ENCODE measurements at regions not wholly inside any gene's neighbourhood (a gene's known extent, or its start where the extent isn't known, plus 50 kb on each side); places are given as distances from the start of the nearest gene placed in this dataset.
A peak's percentile ranks its signal among the peaks of the same experiment; 100 is the strongest.

GRCh38 chr12:5213336-5213735, 169.7 kb downstream of the KCNA5 start:
- DNase-seq (ENCODE audit: low spot score in 2 of 2), result no peak
- Mint-ChIP-seq H3K27me3 (peaks cover 4% of the 10 kb centered on the region), H3K36me3 (no peaks in the 10 kb centered on the region), H3K4me1 (no peaks in the 10 kb centered on the region), H3K27ac (no peak overlapping the region), H3K4me3 (no peak overlapping the region), H3K9me3 (no peaks in the 10 kb centered on the region)
- no peak for ATAC-seq (ENCODE audit: low read depth)

DNA sequence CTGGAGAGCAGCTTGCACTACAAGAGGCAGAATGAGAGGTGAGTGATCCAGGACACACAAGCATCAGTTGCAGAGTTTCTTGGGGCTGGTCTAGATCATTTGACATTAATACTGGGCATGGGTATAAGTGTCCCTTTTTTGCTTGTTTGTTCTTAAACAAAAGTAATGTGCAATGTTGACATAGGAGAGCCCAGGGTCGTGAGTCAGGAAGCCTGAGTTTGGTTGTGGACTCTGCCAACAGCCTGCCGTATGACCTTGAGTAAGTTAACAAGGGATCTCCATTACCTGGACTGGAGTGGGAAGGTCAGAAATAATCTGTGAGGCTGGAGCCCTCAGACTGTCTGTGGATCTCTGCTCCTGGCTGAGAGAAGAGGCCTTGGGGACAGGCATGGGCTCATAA, 170.3 kb downstream of the KCNA5 start:
- no peaks in the 10 kb centered on the region for H3K36me3 Mint-ChIP-seq
- H3K4me1 Mint-ChIP-seq, result no peaks in the 10 kb centered on the region
- ATAC-seq (ENCODE audit: low read depth), result no peak
- no peak overlapping the region for H3K27ac Mint-ChIP-seq
- no peak overlapping the region for H3K4me3 Mint-ChIP-seq
- no peak for DNase-seq (ENCODE audit: low spot score in 2 of 2)
- H3K9me3 Mint-ChIP-seq, result no peaks in the 10 kb centered on the region
- peaks cover 1% of the 10 kb centered on the region for H3K27me3 Mint-ChIP-seq

DNA sequence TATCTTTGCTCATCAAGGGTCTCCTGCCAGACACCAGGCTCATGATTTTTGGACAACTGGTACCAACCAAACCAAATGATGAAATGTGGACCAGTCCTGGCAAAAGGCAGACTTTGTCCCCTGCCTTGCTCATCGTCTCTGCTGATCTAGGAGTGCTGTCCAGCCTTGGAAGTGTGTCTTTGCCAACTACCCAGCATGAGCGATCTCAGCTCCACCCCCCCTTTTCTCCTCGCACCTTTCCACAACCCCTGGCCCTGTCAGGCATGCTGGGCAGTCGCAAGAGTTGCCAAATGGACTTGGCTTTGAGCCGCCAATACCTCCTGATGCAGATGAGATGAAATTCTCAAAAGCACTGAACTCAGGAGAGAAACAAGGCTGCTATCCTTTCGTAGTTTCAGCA, 174.3 kb downstream of the KCNA5 start:
- H3K27me3 Mint-ChIP-seq, result peaks cover 7% of the 10 kb centered on the region
- DNase-seq (ENCODE audit: low spot score in 2 of 2) (no peak), ATAC-seq (ENCODE audit: low read depth) (no peak)
- no peaks in the 10 kb centered on the region for H3K9me3 Mint-ChIP-seq
- no peaks in the 10 kb centered on the region for H3K4me1 Mint-ChIP-seq
- H3K27ac Mint-ChIP-seq, result no peak overlapping the region
- no peak overlapping the region for H3K4me3 Mint-ChIP-seq
- no peaks in the 10 kb centered on the region for H3K36me3 Mint-ChIP-seq

DNA sequence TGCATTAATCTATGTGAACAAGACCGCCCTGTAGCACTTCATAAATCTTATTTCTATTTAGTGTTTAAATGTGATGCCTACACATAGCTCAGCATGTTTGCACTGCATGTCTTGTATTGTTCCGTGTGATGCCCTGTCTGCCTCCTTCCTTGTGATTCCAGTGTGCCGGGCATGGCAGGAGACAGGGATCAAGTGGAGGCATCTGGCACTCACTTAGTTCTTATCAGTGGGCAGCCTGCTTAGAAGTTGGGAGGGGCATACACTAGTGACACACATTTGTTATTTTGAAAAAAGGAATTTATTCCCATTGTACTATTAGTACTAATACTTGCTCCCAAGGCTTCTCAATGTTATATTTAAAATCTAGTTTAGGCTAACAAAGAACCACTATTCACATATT, 176.4 kb downstream of the KCNA5 start:
- Mint-ChIP-seq H3K4me1 (no peaks in the 10 kb centered on the region), H3K27ac (no peak overlapping the region), H3K4me3 (no peak overlapping the region), H3K9me3 (no peaks in the 10 kb centered on the region), H3K36me3 (no peaks in the 10 kb centered on the region), H3K27me3 (peaks cover 7% of the 10 kb centered on the region)
- DNase-seq (ENCODE audit: low spot score in 2 of 2), result no peak
- ATAC-seq (ENCODE audit: low read depth), result no peak

GRCh38 chr12:5220835-5221234, 177.2 kb downstream of the KCNA5 start:
- Mint-ChIP-seq H3K9me3 (peaks cover 1% of the 10 kb centered on the region), H3K27ac (peak overlapping the region; percentile 8), H3K27me3 (peaks cover 9% of the 10 kb centered on the region), H3K4me3 (no peak overlapping the region), H3K4me1 (no peaks in the 10 kb centered on the region), H3K36me3 (no peaks in the 10 kb centered on the region)
- no peak for ATAC-seq (ENCODE audit: low read depth)
- DNase-seq (ENCODE audit: low spot score in 2 of 2), result no peak

DNA sequence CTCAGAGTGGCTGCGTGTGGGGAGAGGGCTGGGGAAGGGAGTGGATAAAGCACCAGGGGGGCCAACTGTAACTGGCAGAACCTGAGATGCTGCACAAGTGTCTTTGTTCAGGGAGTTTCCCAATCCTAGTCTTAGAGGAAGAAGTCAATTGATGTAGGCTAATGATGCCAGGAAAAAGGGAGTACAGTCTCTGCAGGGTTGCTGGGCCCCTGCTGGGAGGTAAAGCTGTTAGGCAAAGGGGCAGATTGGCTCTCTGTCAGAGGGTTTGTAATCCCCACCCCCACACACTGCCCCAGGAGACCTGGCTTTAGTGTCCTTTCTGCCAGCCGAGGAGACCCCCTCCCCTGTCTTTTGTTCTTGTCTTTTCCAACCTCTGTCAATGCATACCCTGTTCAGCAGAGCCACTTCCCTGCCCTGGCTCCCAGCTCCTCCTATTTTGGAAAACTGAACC, 178.4 kb downstream of the KCNA5 start:
- ATAC-seq (ENCODE audit: low read depth) (no peak), DNase-seq (ENCODE audit: low spot score in 2 of 2) (no peak)
- no peaks in the 10 kb centered on the region for H3K4me1 Mint-ChIP-seq
- no peak overlapping the region for H3K27ac Mint-ChIP-seq
- H3K4me3 Mint-ChIP-seq, result no peak overlapping the region
- no peaks in the 10 kb centered on the region for H3K36me3 Mint-ChIP-seq
- peaks cover 1% of the 10 kb centered on the region for H3K9me3 Mint-ChIP-seq
- peaks cover 9% of the 10 kb centered on the region for H3K27me3 Mint-ChIP-seq

DNA sequence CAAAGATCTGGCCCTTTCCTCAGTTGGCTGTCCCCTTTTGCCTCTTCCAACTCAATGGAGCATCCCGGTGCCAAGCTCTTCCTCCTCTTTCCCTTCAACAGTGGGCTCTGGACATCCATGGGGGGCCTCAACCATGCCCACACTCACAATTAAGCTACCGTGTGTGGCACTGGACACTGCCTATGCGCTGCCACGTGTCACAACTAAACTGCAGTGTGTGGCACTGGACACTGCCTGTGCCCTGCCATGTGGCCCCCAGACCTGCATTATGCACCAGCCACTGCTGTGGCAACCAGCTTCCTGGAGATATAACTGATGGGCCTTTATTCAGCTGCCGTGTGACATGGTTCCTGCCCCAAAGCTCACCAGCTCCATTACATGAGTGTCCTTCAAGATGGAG, 179.1 kb downstream of the KCNA5 start:
- Mint-ChIP-seq H3K27ac (no peak overlapping the region), H3K9me3 (peaks cover 1% of the 10 kb centered on the region), H3K36me3 (no peaks in the 10 kb centered on the region), H3K4me1 (no peaks in the 10 kb centered on the region), H3K27me3 (peaks cover 9% of the 10 kb centered on the region), H3K4me3 (no peak overlapping the region)
- DNase-seq (ENCODE audit: low spot score in 2 of 2) (no peak), ATAC-seq (ENCODE audit: low read depth) (no peak)

- Mint-ChIP-seq H3K4me1 (no peaks in the 10 kb centered on the region), H3K27ac (no peak overlapping the region), H3K9me3 (peaks cover 1% of the 10 kb centered on the region), H3K4me3 (no peak overlapping the region), H3K36me3 (no peaks in the 10 kb centered on the region), H3K27me3 (peaks cover 9% of the 10 kb centered on the region)
- ATAC-seq (ENCODE audit: low read depth) (no peak), DNase-seq (ENCODE audit: low spot score in 2 of 2) (no peak)
These were observed 180.2 kb downstream of the KCNA5 start for GRCh38 chr12:5223881-5224280.

DNA sequence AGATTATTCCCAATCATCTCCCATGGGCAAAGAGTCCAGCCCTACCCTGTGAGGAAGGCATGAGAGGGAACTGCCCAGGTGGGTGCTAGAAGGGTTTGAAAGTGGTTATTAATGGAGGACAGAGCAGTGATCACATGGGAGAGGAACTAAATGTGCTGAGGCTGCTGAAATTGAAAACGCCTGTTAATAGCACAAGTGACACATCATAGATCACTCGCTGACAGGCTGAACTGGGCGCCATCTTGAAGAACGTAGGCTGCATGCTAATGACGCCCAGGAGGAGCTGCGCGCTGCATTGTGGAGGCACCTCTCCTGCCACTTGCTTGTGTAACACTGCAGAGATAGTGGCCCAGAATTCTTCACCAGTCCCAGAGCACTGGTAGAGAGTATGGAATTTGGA, 182.9 kb downstream of the KCNA5 start:
- DNase-seq (ENCODE audit: low spot score in 2 of 2) (no peak), ATAC-seq (ENCODE audit: low read depth) (no peak)
- Mint-ChIP-seq H3K4me3 (no peak overlapping the region), H3K36me3 (no peaks in the 10 kb centered on the region), H3K27me3 (peaks cover 2% of the 10 kb centered on the region), H3K4me1 (no peaks in the 10 kb centered on the region), H3K9me3 (peaks cover 1% of the 10 kb centered on the region), H3K27ac (no peak overlapping the region)

DNA sequence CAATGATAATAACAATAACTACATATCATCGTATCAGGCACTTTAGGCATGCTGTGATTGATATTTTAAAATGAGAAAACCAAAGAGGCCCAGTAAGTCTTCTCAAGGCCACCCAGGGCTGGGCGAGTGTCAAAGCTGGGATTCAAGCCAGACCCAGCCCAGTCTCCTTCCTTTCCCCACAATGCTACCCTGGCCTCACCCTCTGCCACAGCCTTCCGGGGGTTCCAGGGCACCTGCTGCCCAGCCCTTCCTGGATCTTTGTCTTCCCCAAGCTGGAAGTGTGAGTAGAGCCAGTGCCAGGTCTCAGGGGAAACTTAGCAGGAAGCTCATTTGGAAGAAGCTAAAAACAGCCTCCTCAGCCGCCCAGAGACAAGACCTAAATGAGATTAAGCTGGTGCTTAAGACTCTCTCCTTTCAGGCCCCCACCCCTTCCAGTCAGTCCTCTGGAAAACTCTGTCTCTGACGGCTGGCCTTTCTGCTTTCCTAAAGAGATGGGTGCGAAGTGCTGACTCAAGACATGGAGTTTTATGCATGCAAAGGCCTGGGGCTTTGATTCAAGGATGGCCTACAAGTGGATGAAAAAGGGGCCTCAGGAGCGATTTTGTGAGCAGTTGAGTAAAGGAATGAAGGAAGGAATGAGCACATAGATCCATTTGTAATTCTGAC, 184.2 kb downstream of the KCNA5 start:
- no peaks in the 10 kb centered on the region for H3K4me1 Mint-ChIP-seq
- DNase-seq (ENCODE audit: low spot score in 2 of 2) (no peak), ATAC-seq (ENCODE audit: low read depth) (no peak)
- H3K9me3 Mint-ChIP-seq, result peaks cover 1% of the 10 kb centered on the region
- no peaks in the 10 kb centered on the region for H3K36me3 Mint-ChIP-seq
- no peak overlapping the region for H3K27ac Mint-ChIP-seq
- peaks cover 5% of the 10 kb centered on the region for H3K27me3 Mint-ChIP-seq
- no peak overlapping the region for H3K4me3 Mint-ChIP-seq

- Mint-ChIP-seq H3K36me3 (no peaks in the 10 kb centered on the region), H3K9me3 (peaks cover 1% of the 10 kb centered on the region), H3K27me3 (peaks cover 11% of the 10 kb centered on the region), H3K4me1 (no peaks in the 10 kb centered on the region), H3K4me3 (no peak overlapping the region), H3K27ac (no peak overlapping the region)
- ATAC-seq (ENCODE audit: low read depth), result no peak
- no peak for DNase-seq (ENCODE audit: low spot score in 2 of 2)
These were observed 186.5 kb downstream of the KCNA5 start for GRCh38 chr12:5230156-5230555.

GRCh38 chr12:5230861-5231260, 187.2 kb downstream of the KCNA5 start:
- peaks cover 9% of the 10 kb centered on the region for H3K27me3 Mint-ChIP-seq
- DNase-seq (ENCODE audit: low spot score in 2 of 2), result no peak
- H3K9me3 Mint-ChIP-seq, result no peaks in the 10 kb centered on the region
- no peak overlapping the region for H3K4me3 Mint-ChIP-seq
- no peak for ATAC-seq (ENCODE audit: low read depth)
- no peaks in the 10 kb centered on the region for H3K4me1 Mint-ChIP-seq
- H3K36me3 Mint-ChIP-seq, result no peaks in the 10 kb centered on the region
- no peak overlapping the region for H3K27ac Mint-ChIP-seq

GRCh38 chr12:5232291-5232690, 188.6 kb downstream of the KCNA5 start:
- Mint-ChIP-seq H3K9me3 (no peaks in the 10 kb centered on the region), H3K4me3 (no peak overlapping the region), H3K27ac (no peak overlapping the region), H3K4me1 (no peaks in the 10 kb centered on the region), H3K36me3 (no peaks in the 10 kb centered on the region), H3K27me3 (peaks cover 9% of the 10 kb centered on the region)
- ATAC-seq (ENCODE audit: low read depth), result no peak
- DNase-seq (ENCODE audit: low spot score in 2 of 2), result no peak

- Mint-ChIP-seq H3K4me1 (no peaks in the 10 kb centered on the region), H3K9me3 (no peaks in the 10 kb centered on the region), H3K27ac (no peak overlapping the region), H3K36me3 (no peaks in the 10 kb centered on the region), H3K4me3 (no peak overlapping the region), H3K27me3 (peaks cover 9% of the 10 kb centered on the region)
- no peak for ATAC-seq (ENCODE audit: low read depth)
- no peak for DNase-seq (ENCODE audit: low spot score in 2 of 2)
These were observed 189.3 kb downstream of the KCNA5 start for GRCh38 chr12:5232826-5233500.
